GM19452 (cell line): ENCODE measurements at regions not wholly inside any gene's neighbourhood (a gene's known extent, or its start where the extent isn't known, plus 50 kb on each side); places are given as distances from the start of the nearest gene placed in this dataset.

Experiments used
- ATAC-seq: cut with Tn5 transposase; IDR thresholded peaks from one replicate; pipeline ENCODE4 v1.9.1; 2021; ENCODE audit not compliant: unreplicated experiment

- ATAC-seq, result no peak
Measured at GRCh38 chr12:66960006-66960405, 281.1 kb upstream of the GRIP1 start.

- ATAC-seq, result no peak
Measured at GRCh38 chr12:66960704-66961690, 282.1 kb upstream of the GRIP1 start.

GRCh38 chr12:66962290-66962689 is 283.4 kb upstream of the GRIP1 start:
- ATAC-seq, result no peak

- no peak for ATAC-seq
Measured at GRCh38 chr12:66963901-66964300, 285.0 kb upstream of the GRIP1 start.

- no peak for ATAC-seq
Measured at GRCh38 chr12:66964629-66965028, 285.8 kb upstream of the GRIP1 start.

GRCh38 chr12:66965621-66966020 is 286.7 kb upstream of the GRIP1 start:
- no peak for ATAC-seq

GRCh38 chr12:66971816-66972215 is 292.9 kb upstream of the GRIP1 start:
- no peak for ATAC-seq

GRCh38 chr12:66976526-66976925 is 292.6 kb upstream of the CAND1 start:
- no peak for ATAC-seq

GRCh38 chr12:66978802-66979201 is 290.4 kb upstream of the CAND1 start:
- ATAC-seq, result no peak

- no peak for ATAC-seq
Measured at GRCh38 chr12:66979251-66979650, 289.9 kb upstream of the CAND1 start.

GRCh38 chr12:66984077-66984476 is 285.1 kb upstream of the CAND1 start:
- no peak for ATAC-seq

GRCh38 chr12:66984962-66985361 is 284.2 kb upstream of the CAND1 start:
- ATAC-seq, result no peak

- ATAC-seq, result no peak
Measured at GRCh38 chr12:66999141-66999540, 270.0 kb upstream of the CAND1 start.

GRCh38 chr12:67001251-67001650 is 267.9 kb upstream of the CAND1 start:
- no peak for ATAC-seq

GRCh38 chr12:67002720-67003119 is 266.4 kb upstream of the CAND1 start:
- no peak for ATAC-seq

GRCh38 chr12:67006610-67007009 is 262.5 kb upstream of the CAND1 start:
- no peak for ATAC-seq

GRCh38 chr12:67014642-67015041 is 254.5 kb upstream of the CAND1 start:
- no peak for ATAC-seq

GRCh38 chr12:67018105-67018504 is 251.1 kb upstream of the CAND1 start:
- no peak for ATAC-seq

GRCh38 chr12:67019070-67019469 is 250.1 kb upstream of the CAND1 start:
- ATAC-seq, result no peak

- no peak for ATAC-seq
Measured at GRCh38 chr12:67025543-67026114, 243.5 kb upstream of the CAND1 start.

GRCh38 chr12:67026487-67027246 is 242.5 kb upstream of the CAND1 start:
- ATAC-seq, result no peak

GRCh38 chr12:67028529-67028928 is 240.6 kb upstream of the CAND1 start:
- ATAC-seq, result no peak
